Activated naive CD4-positive, alpha-beta T cell treated with anti-CD3 and anti-CD28 coated beads, Interleukin-2, amount 50 U/mL, for 72 hours (primary cell): ENCODE measurements at regions not wholly inside any gene's neighbourhood (a gene's known extent, or its start where the extent isn't known, plus 50 kb on each side); places are given as distances from the start of the nearest gene placed in this dataset.

Experiments used
- ATAC-seq, 2 donors: fragments of 150-1000 bp; cut with Tn5 transposase; 2 replicates each; pipeline ENCODE4 v1.10.0; 2021; ENCODE audit warnings: mild to moderate bottlenecking in 2 of 2, moderate library complexity in 2 of 2
- DNase-seq, 2 donors: peaks; one replicate each; pipeline ENCODE4 v3.0.0; 2021 to 2022; ENCODE audit warnings: low spot score in 2 of 2
- H3K27ac Mint-ChIP-seq, 2 donors: one replicate each; pipeline ENCODE4 v1.8.0; 2022; ENCODE audit warnings: mild to moderate bottlenecking in 2 of 2, mixed read lengths in 2 of 2
- H3K36me3 Mint-ChIP-seq, 2 donors: one replicate each; pipeline ENCODE4 v1.8.0; 2022; ENCODE audit warnings: mixed read lengths in 2 of 2
- H3K9me3 Mint-ChIP-seq, 2 donors: one replicate each; pipeline ENCODE4 v1.8.0; 2022; ENCODE audit warnings: mixed read lengths in 2 of 2

- no peaks in the 10 kb centered on the region for H3K36me3 Mint-ChIP-seq
- H3K27ac Mint-ChIP-seq = no peak overlapping the region
- H3K9me3 Mint-ChIP-seq = no peaks in the 10 kb centered on the region
- no peak for DNase-seq
- no peak for ATAC-seq
These were observed 69.0 kb upstream of the IL15 start for GRCh38 chr4:141567326-141567915.

- ATAC-seq (no peak), DNase-seq (no peak)
- Mint-ChIP-seq H3K9me3 (no peaks in the 10 kb centered on the region), H3K27ac (no peak overlapping the region), H3K36me3 (no peaks in the 10 kb centered on the region)
These were observed 67.2 kb upstream of the IL15 start for GRCh38 chr4:141569141-141569540.

GRCh38 chr4:141570290-141570689 lies 66.1 kb upstream of the IL15 start:
- Mint-ChIP-seq H3K9me3 (no peaks in the 10 kb centered on the region), H3K36me3 (no peaks in the 10 kb centered on the region), H3K27ac (no peak overlapping the region)
- no peak for DNase-seq
- ATAC-seq = no peak

GRCh38 chr4:141571362-141571761 lies 65.0 kb upstream of the IL15 start:
- H3K27ac Mint-ChIP-seq = no peak overlapping the region
- no peaks in the 10 kb centered on the region for H3K36me3 Mint-ChIP-seq
- no peak for ATAC-seq

GRCh38 chr4:141571793-141572192 lies 64.6 kb upstream of the IL15 start:
- no peak for ATAC-seq

More at GRCh38 chr4:141571362-141571761, 65.0 kb upstream of the IL15 start:
- no peaks in the 10 kb centered on the region for H3K9me3 Mint-ChIP-seq
- no peak for DNase-seq

GRCh38 chr4:141573678-141574077 lies 62.7 kb upstream of the IL15 start:
- no peak for DNase-seq
- no peaks in the 10 kb centered on the region for H3K9me3 Mint-ChIP-seq
- no peak overlapping the region for H3K27ac Mint-ChIP-seq
- no peak for ATAC-seq
- no peaks in the 10 kb centered on the region for H3K36me3 Mint-ChIP-seq

More at GRCh38 chr4:141571793-141572192, 64.6 kb upstream of the IL15 start:
- DNase-seq = no peak
- Mint-ChIP-seq H3K36me3 (no peaks in the 10 kb centered on the region), H3K9me3 (no peaks in the 10 kb centered on the region), H3K27ac (no peak overlapping the region)

- no peak for ATAC-seq
- H3K27ac Mint-ChIP-seq = no peak overlapping the region
- no peak for DNase-seq
- no peaks in the 10 kb centered on the region for H3K36me3 Mint-ChIP-seq
- H3K9me3 Mint-ChIP-seq = no peaks in the 10 kb centered on the region
These were observed 60.5 kb upstream of the IL15 start for GRCh38 chr4:141575884-141576283.

GRCh38 chr4:141576585-141577110 lies 59.7 kb upstream of the IL15 start:
- ATAC-seq (no peak), DNase-seq (no peak)
- Mint-ChIP-seq H3K9me3 (no peaks in the 10 kb centered on the region), H3K27ac (no peak overlapping the region), H3K36me3 (no peaks in the 10 kb centered on the region)

GRCh38 chr4:141578451-141578850 lies 57.9 kb upstream of the IL15 start:
- DNase-seq (no peak), ATAC-seq (no peak)
- no peaks in the 10 kb centered on the region for H3K36me3 Mint-ChIP-seq
- no peak overlapping the region for H3K27ac Mint-ChIP-seq
- H3K9me3 Mint-ChIP-seq = peaks cover 0 to 4% of the 10 kb centered on the region in 2 donors

GRCh38 chr4:141580523-141580922 lies 55.9 kb upstream of the IL15 start:
- Mint-ChIP-seq H3K36me3 (no peaks in the 10 kb centered on the region), H3K27ac (no peak overlapping the region), H3K9me3 (peaks cover 0 to 8% of the 10 kb centered on the region in 2 donors)
- ATAC-seq = no peak
- DNase-seq = no peak
